ENCODE measurements at regions not wholly inside any gene's neighbourhood (a gene's known extent, or its start where the extent isn't known, plus 50 kb on each side); places are given as distances from the start of the nearest gene placed in this dataset.
A peak's percentile ranks its signal among the peaks of the same experiment; 100 is the strongest.
"Not testable (repeated sequence)": the region's sequence is repeated elsewhere in the genome, so short reads cannot be mapped to it uniquely, and the experiment has no call there.

DNA sequence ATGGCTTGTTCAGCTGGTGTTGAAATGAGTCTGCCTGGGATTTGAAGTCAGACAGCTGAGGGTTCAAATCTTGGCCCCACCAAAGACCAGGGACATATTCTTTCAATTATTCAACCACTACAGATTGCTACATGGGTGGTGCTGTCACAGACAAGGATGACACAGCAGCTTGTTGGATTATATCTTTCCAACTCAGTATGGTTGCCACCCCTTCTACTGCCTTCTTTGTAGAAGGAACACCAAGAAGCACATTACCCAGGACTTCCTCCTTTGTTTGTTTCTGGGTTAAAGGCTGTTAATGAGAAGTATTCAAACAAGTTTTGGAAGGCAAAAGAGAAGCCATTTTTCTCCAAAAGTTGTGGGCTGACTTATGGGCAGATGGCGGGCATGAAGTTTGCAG is 78.6 kb downstream of the COPRS start:
- Histone ChIP-seq H3K4me1 (ENCODE audit: control insufficient read depth, insufficient read depth, low read length) (no peaks in the 10 kb centered on the region), H3K27ac (ENCODE audit: low read length) (no peak overlapping the region), H3K9me3 (ENCODE audit: control insufficient read depth, low read depth, low read length) (no peaks in the 10 kb centered on the region), H3K27me3 (ENCODE audit: control insufficient read depth, insufficient read depth, low read length) (no peaks in the 10 kb centered on the region), H3K36me3 (ENCODE audit: control insufficient read depth, insufficient read depth, low read length) (no peaks in the 10 kb centered on the region), H3K4me3 (ENCODE audit: low read length) (no peak overlapping the region)
- WGBS (ENCODE audit: insufficient coverage, low lambda C conversion rate), result no CpG with 5 or more reads among the region's 1 CpG
- DNase-seq, result no peak

- Histone ChIP-seq H3K27me3 (ENCODE audit: control insufficient read depth, insufficient read depth, low read length) (no peaks in the 10 kb centered on the region), H3K9me3 (ENCODE audit: control insufficient read depth, low read depth, low read length) (no peaks in the 10 kb centered on the region), H3K27ac (ENCODE audit: low read length) (no peak overlapping the region), H3K36me3 (ENCODE audit: control insufficient read depth, insufficient read depth, low read length) (no peaks in the 10 kb centered on the region), H3K4me3 (ENCODE audit: low read length) (no peak overlapping the region), H3K4me1 (ENCODE audit: control insufficient read depth, insufficient read depth, low read length) (no peaks in the 10 kb centered on the region)
- no peak for DNase-seq
- WGBS (ENCODE audit: insufficient coverage, low lambda C conversion rate), result no CpG with 5 or more reads among the region's 4 CpGs
Measured at GRCh38 chr17:31778523-31778922, 80.5 kb downstream of the COPRS start.

DNA sequence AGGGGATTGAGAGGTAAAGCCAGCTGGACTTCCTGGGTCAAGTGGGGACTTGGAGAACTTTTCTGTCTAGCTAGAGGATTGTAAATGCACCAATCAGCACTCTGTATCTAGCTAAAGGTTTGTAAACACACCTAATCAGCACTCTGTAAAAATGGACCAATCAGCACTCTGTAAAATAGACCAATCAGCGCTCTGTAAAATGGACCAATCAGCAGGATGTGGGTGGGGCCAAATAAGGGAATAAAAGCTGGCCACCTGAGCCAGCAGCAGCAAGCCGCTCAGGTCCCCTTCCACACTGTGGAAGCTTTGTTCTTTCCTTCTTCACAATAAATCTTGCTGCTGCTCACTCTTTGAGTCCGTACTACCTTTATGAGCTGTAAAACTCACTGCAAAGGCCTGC is 87.7 kb downstream of the COPRS start:
- not testable (repeated sequence) for H3K36me3 ChIP-seq (ENCODE audit: control insufficient read depth, insufficient read depth, low read length); H3K27ac ChIP-seq (ENCODE audit: low read length); DNase-seq; H3K27me3 ChIP-seq (ENCODE audit: control insufficient read depth, insufficient read depth, low read length); H3K4me3 ChIP-seq (ENCODE audit: low read length); H3K4me1 ChIP-seq (ENCODE audit: control insufficient read depth, insufficient read depth, low read length); H3K9me3 ChIP-seq (ENCODE audit: control insufficient read depth, low read depth, low read length)
- WGBS (ENCODE audit: insufficient coverage, low lambda C conversion rate), result no CpG with 5 or more reads among the region's 3 CpGs

GRCh38 chr17:31770501-31770900 is 88.5 kb downstream of the COPRS start:
- not testable (repeated sequence) for H3K27ac ChIP-seq (ENCODE audit: low read length); H3K4me3 ChIP-seq (ENCODE audit: low read length); H3K36me3 ChIP-seq (ENCODE audit: control insufficient read depth, insufficient read depth, low read length); H3K4me1 ChIP-seq (ENCODE audit: control insufficient read depth, insufficient read depth, low read length); DNase-seq; H3K27me3 ChIP-seq (ENCODE audit: control insufficient read depth, insufficient read depth, low read length); H3K9me3 ChIP-seq (ENCODE audit: control insufficient read depth, low read depth, low read length)
- WGBS (ENCODE audit: insufficient coverage, low lambda C conversion rate), result no CpG with 5 or more reads among the region's 3 CpGs

GRCh38 chr17:31761836-31762510 is 97.1 kb downstream of the COPRS start:
- not testable (repeated sequence) for H3K36me3 ChIP-seq (ENCODE audit: control insufficient read depth, insufficient read depth, low read length); H3K9me3 ChIP-seq (ENCODE audit: control insufficient read depth, low read depth, low read length); DNase-seq; H3K27ac ChIP-seq (ENCODE audit: low read length); H3K27me3 ChIP-seq (ENCODE audit: control insufficient read depth, insufficient read depth, low read length); H3K4me3 ChIP-seq (ENCODE audit: low read length); H3K4me1 ChIP-seq (ENCODE audit: control insufficient read depth, insufficient read depth, low read length)
- WGBS (ENCODE audit: insufficient coverage, low lambda C conversion rate), result no CpG with 5 or more reads among the region's 7 CpGs

DNA sequence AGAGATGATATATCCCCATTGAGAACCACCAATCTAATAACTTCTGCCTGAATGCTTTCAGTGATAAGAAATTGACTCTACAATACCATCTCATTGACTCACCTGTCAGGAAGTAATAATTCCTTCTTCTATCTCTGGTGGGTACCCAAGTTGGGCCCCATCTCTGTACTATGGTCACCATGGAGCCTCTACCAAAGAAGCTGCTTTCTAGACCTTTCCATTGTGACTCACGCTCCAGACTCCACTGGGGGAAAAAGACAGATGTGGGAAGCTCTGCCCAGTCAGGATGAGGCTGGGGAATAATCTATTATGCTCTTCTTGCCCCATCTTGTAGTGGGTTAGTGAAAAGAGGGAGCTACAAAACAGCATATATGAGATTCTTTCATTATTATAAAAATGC is 100.4 kb downstream of the COPRS start:
- Histone ChIP-seq H3K27me3 (ENCODE audit: control insufficient read depth, insufficient read depth, low read length) (no peaks in the 10 kb centered on the region), H3K4me3 (ENCODE audit: low read length) (no peak overlapping the region), H3K9me3 (ENCODE audit: control insufficient read depth, low read depth, low read length) (no peaks in the 10 kb centered on the region), H3K36me3 (ENCODE audit: control insufficient read depth, insufficient read depth, low read length) (no peaks in the 10 kb centered on the region), H3K27ac (ENCODE audit: low read length) (no peak overlapping the region), H3K4me1 (ENCODE audit: control insufficient read depth, insufficient read depth, low read length) (peaks cover 7% of the 10 kb centered on the region)
- WGBS (ENCODE audit: insufficient coverage, low lambda C conversion rate), result no CpG with 5 or more reads among the region's 1 CpG
- DNase-seq, result peak; percentile 46 to 67

GRCh38 chr17:31757097-31757496 is 101.9 kb downstream of the COPRS start:
- Histone ChIP-seq H3K36me3 (ENCODE audit: control insufficient read depth, insufficient read depth, low read length) (no peaks in the 10 kb centered on the region), H3K27ac (ENCODE audit: low read length) (no peak overlapping the region), H3K4me1 (ENCODE audit: control insufficient read depth, insufficient read depth, low read length) (peaks cover 17% of the 10 kb centered on the region), H3K4me3 (ENCODE audit: low read length) (no peak overlapping the region), H3K9me3 (ENCODE audit: control insufficient read depth, low read depth, low read length) (no peaks in the 10 kb centered on the region), H3K27me3 (ENCODE audit: control insufficient read depth, insufficient read depth, low read length) (no peaks in the 10 kb centered on the region)
- WGBS (ENCODE audit: insufficient coverage, low lambda C conversion rate), result no CpG with 5 or more reads among the region's 2 CpGs
- DNase-seq, result no peak

- H3K27ac ChIP-seq (ENCODE audit: low read length), result peak overlapping the region; percentile 75
- no peaks in the 10 kb centered on the region for H3K27me3 ChIP-seq (ENCODE audit: control insufficient read depth, insufficient read depth, low read length)
- 100% methylated on average over 1 of the region's 7 CpGs for WGBS (ENCODE audit: insufficient coverage, low lambda C conversion rate)
- H3K4me3 ChIP-seq (ENCODE audit: low read length), result no peak overlapping the region
- peaks cover 17% of the 10 kb centered on the region for H3K4me1 ChIP-seq (ENCODE audit: control insufficient read depth, insufficient read depth, low read length)
- H3K9me3 ChIP-seq (ENCODE audit: control insufficient read depth, low read depth, low read length), result no peaks in the 10 kb centered on the region
- no peaks in the 10 kb centered on the region for H3K36me3 ChIP-seq (ENCODE audit: control insufficient read depth, insufficient read depth, low read length)
- peak; percentile 37 to 65 for DNase-seq
Measured at GRCh38 chr17:31754239-31754945, 104.7 kb downstream of the COPRS start.

DNA sequence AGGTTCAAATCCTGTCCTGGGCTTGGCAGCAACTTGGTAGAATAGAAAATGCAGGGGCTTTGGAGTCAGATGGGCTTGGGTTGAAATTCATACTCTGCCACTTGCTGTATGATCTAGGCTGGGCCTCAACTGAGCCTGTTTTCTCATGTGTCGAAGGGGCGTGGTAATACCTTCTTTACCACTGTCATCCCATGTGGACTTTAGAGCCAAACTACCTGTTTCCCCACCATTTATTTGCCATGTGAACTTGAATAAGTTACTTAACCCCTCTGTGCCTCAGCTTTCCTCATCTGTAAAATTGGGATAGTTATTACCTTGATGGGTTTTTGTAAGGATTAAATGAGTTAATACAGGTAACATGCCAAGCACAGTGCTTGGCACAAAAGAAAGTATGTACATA is 106.0 kb downstream of the COPRS start:
- Histone ChIP-seq H3K36me3 (ENCODE audit: control insufficient read depth, insufficient read depth, low read length) (no peaks in the 10 kb centered on the region), H3K27me3 (ENCODE audit: control insufficient read depth, insufficient read depth, low read length) (no peaks in the 10 kb centered on the region), H3K9me3 (ENCODE audit: control insufficient read depth, low read depth, low read length) (no peaks in the 10 kb centered on the region), H3K4me3 (ENCODE audit: low read length) (no peak overlapping the region), H3K4me1 (ENCODE audit: control insufficient read depth, insufficient read depth, low read length) (peaks cover 17% of the 10 kb centered on the region), H3K27ac (ENCODE audit: low read length) (peak overlapping the region; percentile 82)
- no CpG with 5 or more reads among the region's 2 CpGs for WGBS (ENCODE audit: insufficient coverage, low lambda C conversion rate)
- peak; percentile 83 to 92 for DNase-seq

DNA sequence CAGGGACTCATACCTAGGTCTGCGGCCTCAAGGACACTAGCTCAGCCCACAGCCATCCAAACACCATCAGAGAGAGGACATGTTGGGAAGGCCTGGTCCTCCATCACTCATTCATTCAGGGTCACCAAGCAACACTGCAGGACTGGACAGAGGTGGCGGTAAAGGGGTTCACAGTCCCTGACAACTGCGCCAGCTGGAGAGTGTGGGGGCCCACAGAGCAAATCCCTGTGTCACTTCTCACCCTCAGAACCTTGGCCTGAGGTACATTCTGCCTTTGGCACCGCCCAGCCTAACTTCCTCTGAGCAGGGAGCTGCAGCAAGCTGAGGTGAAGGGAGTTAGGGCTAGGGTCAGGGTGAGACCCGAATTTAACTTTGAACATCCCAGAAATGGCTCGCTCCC is 106.5 kb downstream of the COPRS start:
- Histone ChIP-seq H3K4me3 (ENCODE audit: low read length) (no peak overlapping the region), H3K9me3 (ENCODE audit: control insufficient read depth, low read depth, low read length) (no peaks in the 10 kb centered on the region), H3K36me3 (ENCODE audit: control insufficient read depth, insufficient read depth, low read length) (no peaks in the 10 kb centered on the region), H3K27ac (ENCODE audit: low read length) (peak overlapping the region; percentile 82), H3K27me3 (ENCODE audit: control insufficient read depth, insufficient read depth, low read length) (no peaks in the 10 kb centered on the region), H3K4me1 (ENCODE audit: control insufficient read depth, insufficient read depth, low read length) (peaks cover 17% of the 10 kb centered on the region)
- no CpG with 5 or more reads among the region's 6 CpGs for WGBS (ENCODE audit: insufficient coverage, low lambda C conversion rate)
- peak; percentile 11 to 58 for DNase-seq

DNA sequence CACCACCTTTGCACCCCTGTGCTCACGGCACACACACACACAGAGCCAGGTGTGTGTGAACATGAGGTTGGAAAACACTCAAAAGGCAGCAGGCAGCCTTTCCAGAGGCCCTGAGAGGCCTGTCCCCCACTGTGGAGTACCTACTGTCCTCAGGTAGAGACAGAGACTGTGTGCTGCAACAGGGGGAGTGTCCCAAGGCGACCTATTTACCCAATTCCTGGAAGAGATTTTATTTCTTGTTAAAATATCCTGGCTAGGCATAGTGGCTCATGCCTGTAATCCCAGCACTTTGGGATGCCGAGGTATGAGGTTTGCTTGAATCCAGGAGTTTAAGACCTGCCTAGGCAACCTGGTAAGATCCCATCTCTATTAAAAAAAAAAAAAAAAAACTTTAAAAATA is 108.5 kb downstream of the COPRS start:
- no peaks in the 10 kb centered on the region for H3K36me3 ChIP-seq (ENCODE audit: control insufficient read depth, insufficient read depth, low read length)
- no peak for DNase-seq
- no peak overlapping the region for H3K27ac ChIP-seq (ENCODE audit: low read length)
- WGBS (ENCODE audit: insufficient coverage, low lambda C conversion rate), result no CpG with 5 or more reads among the region's 3 CpGs
- no peaks in the 10 kb centered on the region for H3K27me3 ChIP-seq (ENCODE audit: control insufficient read depth, insufficient read depth, low read length)
- H3K4me1 ChIP-seq (ENCODE audit: control insufficient read depth, insufficient read depth, low read length), result peaks cover 17% of the 10 kb centered on the region
- no peaks in the 10 kb centered on the region for H3K9me3 ChIP-seq (ENCODE audit: control insufficient read depth, low read depth, low read length)
- no peak overlapping the region for H3K4me3 ChIP-seq (ENCODE audit: low read length)

Measured in large intestine (tissue), 3 donors.